ENCODE measurements at regions not wholly inside any gene's neighbourhood (a gene's known extent, or its start where the extent isn't known, plus 50 kb on each side); places are given as distances from the start of the nearest gene placed in this dataset.

DNA sequence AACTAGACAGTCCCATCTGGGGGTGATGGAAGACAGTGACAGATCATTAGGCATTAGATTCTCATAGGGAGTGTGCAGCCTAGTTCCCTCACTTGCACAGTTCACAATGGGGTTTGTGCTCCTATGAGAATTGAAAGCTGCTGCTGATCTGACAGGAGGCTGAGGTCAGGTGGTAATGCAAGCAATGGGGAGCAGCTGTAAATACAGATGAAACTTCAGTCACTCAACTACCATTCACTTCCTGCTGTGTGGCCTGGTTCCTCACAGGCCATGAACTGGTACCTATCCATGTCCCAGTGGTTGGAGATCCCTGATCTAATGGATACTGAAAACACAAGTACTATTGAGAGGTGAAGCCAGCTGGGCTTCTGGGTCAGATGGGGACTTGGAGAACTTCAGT is 72.5 kb downstream of the AGTR2 start:
- ATAC-seq (ENCODE audit: low FRiP score) (no peak), DNase-seq (no peak)
- Histone ChIP-seq H3K27ac (ENCODE audit: low read depth in 1 of 2, low read length in 2 of 2) (no peak overlapping the region), H3K4me1 (ENCODE audit: control insufficient read depth in 1 of 2, insufficient read depth in 2 of 2, low read length in 2 of 2) (no peaks in the 10 kb centered on the region), H3K36me3 (ENCODE audit: control insufficient read depth in 1 of 2, insufficient read depth in 2 of 2, low read length in 1 of 2) (no peaks in the 10 kb centered on the region), H3K27me3 (ENCODE audit: control insufficient read depth in 1 of 2, insufficient read depth in 2 of 2, low read length in 1 of 2) (no peaks in the 10 kb centered on the region), H3K9me3 (ENCODE audit: control insufficient read depth, low read length) (no peaks in the 10 kb centered on the region), H3K4me3 (ENCODE audit: low read length in 2 of 2) (no peak overlapping the region)
- intact Hi-C loops (cut with DNase I) = no loop called here

DNA sequence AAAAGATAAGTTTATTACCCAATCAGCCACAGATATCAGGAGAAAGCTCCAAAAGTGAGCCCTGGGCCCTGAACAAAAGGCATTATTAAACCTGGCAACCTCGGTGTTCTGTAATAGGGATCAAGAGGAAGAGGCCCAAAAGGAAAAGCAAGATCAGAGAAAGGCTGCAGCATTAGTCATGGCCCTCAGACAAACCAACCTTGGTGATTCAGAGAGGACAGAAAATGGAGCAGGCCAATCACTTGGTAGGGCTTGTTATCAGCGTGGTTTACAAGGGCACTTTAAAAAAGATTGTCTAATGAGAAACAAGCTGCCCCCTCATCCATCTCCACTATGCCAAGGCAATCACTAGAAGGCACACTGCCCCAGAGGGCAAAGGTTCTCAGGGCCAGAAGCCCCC is 75.7 kb downstream of the AGTR2 start:
- intact Hi-C loops (cut with DNase I) = no loop called here
- 82 to 87% methylated on average over 2 of the region's 2 CpGs for WGBS, 2 donors
- Histone ChIP-seq H3K4me1 (ENCODE audit: control insufficient read depth in 1 of 2, insufficient read depth in 2 of 2, low read length in 2 of 2) (no peaks in the 10 kb centered on the region), H3K4me3 (ENCODE audit: low read length in 2 of 2) (no peak overlapping the region), H3K36me3 (ENCODE audit: control insufficient read depth in 1 of 2, insufficient read depth in 2 of 2, low read length in 1 of 2) (no peaks in the 10 kb centered on the region), H3K27ac (ENCODE audit: low read depth in 1 of 2, low read length in 2 of 2) (no peak overlapping the region), H3K9me3 (ENCODE audit: control insufficient read depth, low read length) (no peaks in the 10 kb centered on the region), H3K27me3 (ENCODE audit: control insufficient read depth in 1 of 2, insufficient read depth in 2 of 2, low read length in 1 of 2) (no peaks in the 10 kb centered on the region)
- ATAC-seq (ENCODE audit: low FRiP score) (no peak), DNase-seq (no peak)

DNA sequence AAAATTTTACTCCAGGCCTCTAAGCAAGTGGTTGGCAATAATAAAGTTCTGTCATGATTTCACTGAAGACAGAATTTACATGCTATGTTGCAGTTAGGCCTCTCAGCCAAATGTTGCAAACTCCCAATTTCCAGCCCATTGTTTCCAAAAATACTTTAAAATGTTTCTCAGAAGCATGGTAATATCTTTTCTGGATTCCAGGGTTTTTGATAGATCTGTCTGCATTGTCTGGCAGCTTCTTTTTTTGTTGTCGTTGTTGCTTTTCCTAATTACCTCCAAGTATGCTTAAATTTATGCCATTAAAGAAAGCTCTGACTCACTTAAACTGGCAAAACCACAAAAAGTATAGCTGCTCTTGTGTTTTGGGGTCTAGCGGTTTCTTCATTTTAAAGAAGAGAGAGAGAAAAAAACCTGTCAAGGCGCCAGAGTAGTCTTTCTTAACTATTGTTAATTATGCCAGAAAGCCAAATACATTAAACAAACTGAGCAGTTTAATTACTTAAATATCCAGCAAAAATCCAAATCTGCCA is 97.0 kb downstream of the AGTR2 start:
- H3K27me3 ChIP-seq (ENCODE audit: control insufficient read depth in 1 of 2, insufficient read depth in 2 of 2, low read length in 1 of 2) = no peaks in the 10 kb centered on the region
- H3K4me3 ChIP-seq (ENCODE audit: low read length in 2 of 2) = no peak overlapping the region
- no peak for DNase-seq
- H3K4me1 ChIP-seq (ENCODE audit: control insufficient read depth in 1 of 2, insufficient read depth in 2 of 2, low read length in 2 of 2) = no peaks in the 10 kb centered on the region
- H3K36me3 ChIP-seq (ENCODE audit: control insufficient read depth in 1 of 2, insufficient read depth in 2 of 2, low read length in 1 of 2) = no peaks in the 10 kb centered on the region
- intact Hi-C loops (cut with DNase I) = no loop called here
- 57 to 68% methylated on average over 3 of the region's 3 CpGs for WGBS, 2 donors
- H3K9me3 ChIP-seq (ENCODE audit: control insufficient read depth, low read length) = no peaks in the 10 kb centered on the region
- H3K27ac ChIP-seq (ENCODE audit: low read depth in 1 of 2, low read length in 2 of 2) = no peak overlapping the region
- no peak for ATAC-seq (ENCODE audit: low FRiP score)

DNA sequence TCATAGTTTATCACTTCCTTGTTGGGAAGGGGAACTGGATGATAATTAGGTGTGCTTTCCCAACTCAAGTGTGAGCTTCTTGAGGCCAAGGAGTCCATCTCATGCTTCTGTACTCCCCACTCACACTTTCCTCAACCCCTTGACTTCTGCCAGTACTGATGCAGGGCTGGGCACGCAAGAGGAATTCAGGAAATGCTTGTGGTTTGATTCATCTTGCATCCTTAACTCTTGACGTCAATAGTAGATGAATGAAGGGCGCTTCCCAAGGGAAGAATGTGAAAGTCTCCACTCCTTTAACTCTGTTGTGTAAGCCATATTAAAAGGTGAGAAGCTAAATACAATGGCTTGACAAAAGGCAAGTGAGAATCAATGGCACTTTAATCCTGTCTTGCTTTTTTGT is 101.8 kb downstream of the AGTR2 start:
- Histone ChIP-seq H3K27me3 (ENCODE audit: control insufficient read depth in 1 of 2, insufficient read depth in 2 of 2, low read length in 1 of 2) (no peaks in the 10 kb centered on the region), H3K36me3 (ENCODE audit: control insufficient read depth in 1 of 2, insufficient read depth in 2 of 2, low read length in 1 of 2) (no peaks in the 10 kb centered on the region), H3K4me1 (ENCODE audit: control insufficient read depth in 1 of 2, insufficient read depth in 2 of 2, low read length in 2 of 2) (no peaks in the 10 kb centered on the region), H3K9me3 (ENCODE audit: control insufficient read depth, low read length) (no peaks in the 10 kb centered on the region), H3K4me3 (ENCODE audit: low read length in 2 of 2) (no peak overlapping the region), H3K27ac (ENCODE audit: low read depth in 1 of 2, low read length in 2 of 2) (no peak overlapping the region)
- 28 to 44% methylated on average over 3 of the region's 3 CpGs for WGBS, 2 donors
- ATAC-seq (ENCODE audit: low FRiP score) (no peak), DNase-seq (no peak)
- intact Hi-C loops (cut with DNase I) = no loop called here

DNA sequence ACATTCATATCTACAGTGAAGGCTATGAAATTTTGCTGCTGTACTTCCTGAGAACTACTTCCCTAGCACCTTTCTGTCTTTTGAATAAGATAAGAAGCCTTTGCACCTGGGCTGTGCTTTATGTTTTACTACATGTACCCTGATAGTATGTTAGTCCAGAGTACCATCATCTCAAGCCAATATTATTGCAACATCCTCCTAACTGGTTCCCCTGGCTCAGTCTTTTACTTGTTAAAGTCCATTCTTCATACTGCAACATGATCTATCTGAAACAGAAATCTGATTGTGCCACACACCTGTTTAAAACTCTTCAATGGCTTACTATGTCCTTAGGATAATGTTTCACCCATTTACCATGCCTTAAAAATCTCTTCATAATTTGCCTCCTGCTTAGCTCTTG is 102.3 kb downstream of the AGTR2 start:
- no peak overlapping the region for H3K4me3 ChIP-seq (ENCODE audit: low read length in 2 of 2)
- ATAC-seq (ENCODE audit: low FRiP score) (no peak), DNase-seq (no peak)
- intact Hi-C loops (cut with DNase I) = no loop called here
- H3K36me3 ChIP-seq (ENCODE audit: control insufficient read depth in 1 of 2, insufficient read depth in 2 of 2, low read length in 1 of 2) = no peaks in the 10 kb centered on the region
- H3K9me3 ChIP-seq (ENCODE audit: control insufficient read depth, low read length) = no peaks in the 10 kb centered on the region
- H3K4me1 ChIP-seq (ENCODE audit: control insufficient read depth in 1 of 2, insufficient read depth in 2 of 2, low read length in 2 of 2) = no peaks in the 10 kb centered on the region
- H3K27ac ChIP-seq (ENCODE audit: low read depth in 1 of 2, low read length in 2 of 2) = no peak overlapping the region
- H3K27me3 ChIP-seq (ENCODE audit: control insufficient read depth in 1 of 2, insufficient read depth in 2 of 2, low read length in 1 of 2) = no peaks in the 10 kb centered on the region

DNA sequence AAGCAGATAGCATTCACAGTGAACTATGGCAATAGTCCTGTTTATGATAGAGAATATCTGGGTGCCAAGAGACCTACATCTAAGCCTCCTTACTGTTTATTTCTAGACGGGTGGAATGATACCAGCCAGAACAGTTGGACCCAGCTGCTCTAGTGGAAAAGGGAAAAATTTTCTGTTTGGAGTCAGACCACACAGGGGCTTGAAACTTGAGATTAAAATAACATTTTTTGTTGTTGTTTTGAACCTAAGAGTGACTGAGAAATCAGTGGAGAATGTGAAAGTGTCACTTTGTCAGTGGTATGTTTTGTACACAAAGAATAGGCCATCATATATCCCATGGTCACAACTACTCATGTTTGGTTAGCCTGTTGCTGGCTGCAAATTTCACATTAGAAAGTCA is 105.7 kb downstream of the AGTR2 start:
- WGBS, 2 donors = 8 to 10% methylated on average over 1 of the region's 1 CpG
- intact Hi-C loops (cut with DNase I) = no loop called here
- Histone ChIP-seq H3K36me3 (ENCODE audit: control insufficient read depth in 1 of 2, insufficient read depth in 2 of 2, low read length in 1 of 2) (no peaks in the 10 kb centered on the region), H3K27ac (ENCODE audit: low read depth in 1 of 2, low read length in 2 of 2) (no peak overlapping the region), H3K27me3 (ENCODE audit: control insufficient read depth in 1 of 2, insufficient read depth in 2 of 2, low read length in 1 of 2) (no peaks in the 10 kb centered on the region), H3K9me3 (ENCODE audit: control insufficient read depth, low read length) (no peaks in the 10 kb centered on the region), H3K4me3 (ENCODE audit: low read length in 2 of 2) (no peak overlapping the region), H3K4me1 (ENCODE audit: control insufficient read depth in 1 of 2, insufficient read depth in 2 of 2, low read length in 2 of 2) (no peaks in the 10 kb centered on the region)
- DNase-seq (no peak), ATAC-seq (ENCODE audit: low FRiP score) (no peak)

DNA sequence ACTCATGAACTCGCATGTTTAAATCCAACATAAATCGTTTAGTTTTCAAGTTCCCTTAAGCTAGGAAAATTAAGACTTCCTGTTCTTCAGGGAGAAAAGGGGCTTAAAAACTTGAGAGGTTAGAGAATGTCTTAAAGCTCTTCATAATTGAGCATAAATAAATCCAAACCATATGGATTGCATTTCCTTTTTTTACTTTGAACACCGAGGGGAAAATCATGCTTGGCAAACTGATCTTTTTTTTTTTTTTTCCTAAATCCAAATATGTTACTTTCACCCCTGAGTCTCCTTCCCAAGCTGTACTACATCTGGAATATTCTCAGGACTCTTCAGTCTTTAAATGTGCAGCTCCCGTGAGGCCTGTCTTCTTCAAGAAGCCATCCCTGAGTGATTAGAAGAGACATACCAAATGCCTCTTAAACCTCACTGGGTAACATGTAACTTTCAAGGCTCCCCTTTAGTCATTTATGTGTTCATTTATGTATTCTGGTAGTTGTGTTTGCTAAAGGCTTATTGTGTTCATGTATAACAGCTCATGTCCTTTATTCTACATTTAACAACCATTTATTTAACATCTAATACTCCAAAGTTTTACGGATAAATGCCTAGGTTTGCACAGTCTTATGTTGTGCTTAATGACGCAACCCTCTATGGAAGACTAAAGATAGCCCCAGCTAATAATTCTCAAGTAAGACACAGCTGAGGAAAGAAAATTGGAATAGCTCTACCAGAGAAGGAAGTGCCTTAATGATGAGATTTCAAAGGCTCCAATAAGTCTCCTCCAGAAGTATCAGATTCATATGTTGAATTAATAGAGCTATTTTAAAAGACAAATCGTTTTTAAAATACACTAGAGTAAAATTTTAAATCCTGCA is 107.0 kb downstream of the AGTR2 start:
- ATAC-seq (ENCODE audit: low FRiP score) (no peak), DNase-seq (no peak)
- intact Hi-C loops (cut with DNase I) = no loop called here
- Histone ChIP-seq H3K4me1 (ENCODE audit: control insufficient read depth in 1 of 2, insufficient read depth in 2 of 2, low read length in 2 of 2) (no peaks in the 10 kb centered on the region), H3K36me3 (ENCODE audit: control insufficient read depth in 1 of 2, insufficient read depth in 2 of 2, low read length in 1 of 2) (no peaks in the 10 kb centered on the region), H3K27me3 (ENCODE audit: control insufficient read depth in 1 of 2, insufficient read depth in 2 of 2, low read length in 1 of 2) (no peaks in the 10 kb centered on the region), H3K4me3 (ENCODE audit: low read length in 2 of 2) (no peak overlapping the region), H3K9me3 (ENCODE audit: control insufficient read depth, low read length) (no peaks in the 10 kb centered on the region), H3K27ac (ENCODE audit: low read depth in 1 of 2, low read length in 2 of 2) (no peak overlapping the region)
- WGBS, 2 donors = 38 to 52% methylated on average over 7 of the region's 7 CpGs

DNA sequence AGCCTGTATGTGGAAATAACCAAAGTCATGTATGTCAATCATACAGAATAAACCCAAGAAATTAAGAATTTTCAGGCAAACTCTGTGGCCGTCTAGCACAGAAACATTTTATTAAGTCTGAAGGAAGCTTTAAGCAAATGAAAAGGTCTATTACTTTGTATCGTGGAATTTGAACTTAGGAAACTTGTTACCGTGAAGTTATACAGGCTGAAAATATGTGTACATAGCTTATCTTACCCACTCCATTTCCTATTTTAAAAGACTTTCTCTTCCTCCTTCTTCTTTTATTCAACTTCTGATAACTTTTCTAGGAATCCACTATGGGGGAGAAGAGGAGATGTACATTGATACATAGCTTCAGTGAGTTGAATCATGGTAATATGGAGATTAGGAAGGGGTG is 108.3 kb downstream of the AGTR2 start:
- Histone ChIP-seq H3K4me3 (ENCODE audit: low read length in 2 of 2) (no peak overlapping the region), H3K27me3 (ENCODE audit: control insufficient read depth in 1 of 2, insufficient read depth in 2 of 2, low read length in 1 of 2) (no peaks in the 10 kb centered on the region), H3K4me1 (ENCODE audit: control insufficient read depth in 1 of 2, insufficient read depth in 2 of 2, low read length in 2 of 2) (no peaks in the 10 kb centered on the region), H3K36me3 (ENCODE audit: control insufficient read depth in 1 of 2, insufficient read depth in 2 of 2, low read length in 1 of 2) (no peaks in the 10 kb centered on the region), H3K27ac (ENCODE audit: low read depth in 1 of 2, low read length in 2 of 2) (no peak overlapping the region), H3K9me3 (ENCODE audit: control insufficient read depth, low read length) (no peaks in the 10 kb centered on the region)
- no peak for DNase-seq
- intact Hi-C loops (cut with DNase I) = no loop called here
- ATAC-seq (ENCODE audit: low FRiP score) = no peak
- WGBS, 2 donors = 68 to 86% methylated on average over 3 of the region's 3 CpGs

DNA sequence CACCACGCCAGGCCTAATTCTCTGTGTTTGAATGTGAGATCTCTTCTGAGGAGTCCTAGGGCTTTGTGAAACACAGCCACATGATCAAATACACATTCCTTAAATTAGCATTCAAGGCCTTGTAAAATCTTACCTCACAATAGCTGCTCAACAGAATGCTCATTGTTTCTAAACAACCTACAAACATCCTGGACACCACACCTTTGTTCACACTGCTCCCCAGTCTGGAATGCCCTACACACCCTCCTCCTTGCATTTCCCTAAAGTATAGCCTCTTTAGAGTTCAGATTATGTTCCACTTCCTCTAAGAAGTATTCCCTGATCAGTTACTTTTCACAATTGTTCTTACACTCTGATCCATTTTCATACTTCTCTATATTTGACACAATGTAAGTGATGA is 110.6 kb downstream of the AGTR2 start:
- no peaks in the 10 kb centered on the region for H3K27me3 ChIP-seq (ENCODE audit: control insufficient read depth in 1 of 2, insufficient read depth in 2 of 2, low read length in 1 of 2)
- H3K4me1 ChIP-seq (ENCODE audit: control insufficient read depth in 1 of 2, insufficient read depth in 2 of 2, low read length in 2 of 2) = no peaks in the 10 kb centered on the region
- no peak overlapping the region for H3K27ac ChIP-seq (ENCODE audit: low read depth in 1 of 2, low read length in 2 of 2)
- H3K4me3 ChIP-seq (ENCODE audit: low read length in 2 of 2) = no peak overlapping the region
- H3K36me3 ChIP-seq (ENCODE audit: control insufficient read depth in 1 of 2, insufficient read depth in 2 of 2, low read length in 1 of 2) = no peaks in the 10 kb centered on the region
- DNase-seq = no peak
- intact Hi-C loops (cut with DNase I) = no loop called here
- 73 to 93% methylated on average over 1 of the region's 1 CpG for WGBS, 2 donors
- no peaks in the 10 kb centered on the region for H3K9me3 ChIP-seq (ENCODE audit: control insufficient read depth, low read length)
- no peak for ATAC-seq (ENCODE audit: low FRiP score)
